ENCODE measurements at regions not wholly inside any gene's neighbourhood (a gene's known extent, or its start where the extent isn't known, plus 50 kb on each side); places are given as distances from the start of the nearest gene placed in this dataset.
"Not testable (repeated sequence)": the region's sequence is repeated elsewhere in the genome, so short reads cannot be mapped to it uniquely, and the experiment has no call there.

DNA sequence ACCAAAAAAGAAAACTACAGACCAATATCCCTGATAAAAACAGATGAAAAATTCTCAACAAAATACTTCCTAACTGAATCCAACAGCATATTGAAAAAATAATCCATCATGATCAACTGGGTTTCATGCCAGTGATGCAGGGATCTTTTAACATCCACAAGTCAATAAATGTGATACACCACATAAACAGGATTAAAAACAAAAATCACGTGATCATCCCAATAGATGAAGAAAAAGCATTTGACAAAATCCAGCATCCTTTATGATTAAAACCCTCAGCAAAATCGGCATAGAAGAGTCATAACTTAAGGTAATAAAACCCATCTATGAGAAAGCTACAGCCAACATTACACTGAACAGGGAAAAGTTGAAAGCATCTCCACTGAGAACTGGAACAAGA lies 107.5 kb downstream of the DCLK3 start:
- DNase-seq (ENCODE audit: low read depth) = no peak

DNA sequence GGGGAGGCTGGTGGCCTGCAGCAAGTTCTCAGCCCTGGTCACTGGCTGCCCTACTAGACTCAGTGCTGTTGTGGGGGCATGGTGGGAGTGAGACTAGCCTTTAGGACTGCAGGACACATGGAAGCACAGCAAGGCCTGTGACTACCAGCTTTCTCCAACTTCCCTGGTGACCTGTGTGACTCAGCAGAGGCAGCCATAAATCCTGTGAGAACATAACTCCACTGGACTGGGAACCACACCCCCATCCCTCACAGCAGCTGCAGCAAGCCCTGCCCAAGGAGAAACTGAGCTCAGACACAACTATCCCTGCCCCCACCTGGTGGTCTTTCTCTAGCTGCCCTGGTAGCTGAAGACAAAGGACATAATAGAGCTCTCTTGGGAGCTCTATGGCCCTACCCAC lies 111.3 kb downstream of the DCLK3 start:
- DNase-seq (ENCODE audit: low read depth) = peak; percentile 66

DNA sequence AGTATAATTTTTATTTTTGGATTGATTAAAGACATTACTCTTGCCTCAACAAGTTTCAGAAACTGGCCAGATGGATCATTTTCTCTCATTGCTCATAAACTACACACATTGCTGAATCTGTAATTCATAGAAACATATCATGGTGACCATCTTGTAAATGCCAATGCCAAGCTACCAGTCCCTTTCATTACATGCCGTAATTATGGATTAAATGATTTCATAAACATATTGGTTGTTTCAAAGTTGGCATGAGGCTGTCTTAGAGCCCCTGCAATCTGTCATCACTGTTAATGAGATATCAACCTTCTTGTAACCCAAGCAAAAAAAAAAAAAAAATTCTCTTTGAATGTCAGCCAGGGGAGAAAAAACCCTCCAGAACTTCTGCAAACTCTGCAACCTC lies 112.2 kb downstream of the DCLK3 start:
- DNase-seq (ENCODE audit: low read depth) = no peak

DNA sequence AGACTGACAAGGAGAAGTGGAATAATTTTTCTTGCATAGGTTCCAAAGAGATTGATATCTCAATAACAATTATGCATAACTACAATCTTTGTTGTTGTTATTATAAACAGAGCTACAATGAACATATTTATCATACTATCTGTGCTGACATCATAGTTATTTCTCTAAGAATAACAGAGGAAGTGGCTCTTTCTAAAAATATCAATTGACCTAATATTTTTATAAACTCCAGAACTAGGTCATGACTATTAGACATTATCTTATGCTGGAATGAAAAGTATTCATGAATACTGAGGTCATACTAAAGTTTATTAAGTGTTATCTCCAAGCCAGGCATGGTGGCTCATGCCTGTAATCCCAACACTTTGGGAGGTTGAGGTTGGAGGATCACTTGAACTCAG lies 114.1 kb downstream of the DCLK3 start:
- peak; percentile 25 for DNase-seq (ENCODE audit: low read depth)

DNA sequence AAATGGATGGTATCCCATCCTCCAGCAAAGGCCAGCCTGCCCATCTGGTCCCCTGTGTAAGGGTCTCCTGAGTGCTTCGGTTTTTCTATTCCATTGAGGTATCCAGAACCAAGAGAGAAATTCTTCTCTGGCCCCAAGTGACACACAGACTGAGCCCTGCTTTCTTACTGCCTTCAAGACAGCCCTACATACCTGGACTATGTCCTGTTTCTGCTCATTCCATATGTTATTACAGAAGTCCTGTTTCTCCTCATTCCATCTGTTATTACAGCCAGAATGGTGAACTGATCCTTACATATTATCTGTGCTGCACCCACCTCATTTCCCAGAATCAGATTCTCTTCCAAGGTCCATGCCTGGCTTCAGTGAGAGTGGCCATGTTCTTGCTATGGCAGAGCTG lies 115.2 kb downstream of the DCLK3 start:
- DNase-seq (ENCODE audit: low read depth) = no peak

DNA sequence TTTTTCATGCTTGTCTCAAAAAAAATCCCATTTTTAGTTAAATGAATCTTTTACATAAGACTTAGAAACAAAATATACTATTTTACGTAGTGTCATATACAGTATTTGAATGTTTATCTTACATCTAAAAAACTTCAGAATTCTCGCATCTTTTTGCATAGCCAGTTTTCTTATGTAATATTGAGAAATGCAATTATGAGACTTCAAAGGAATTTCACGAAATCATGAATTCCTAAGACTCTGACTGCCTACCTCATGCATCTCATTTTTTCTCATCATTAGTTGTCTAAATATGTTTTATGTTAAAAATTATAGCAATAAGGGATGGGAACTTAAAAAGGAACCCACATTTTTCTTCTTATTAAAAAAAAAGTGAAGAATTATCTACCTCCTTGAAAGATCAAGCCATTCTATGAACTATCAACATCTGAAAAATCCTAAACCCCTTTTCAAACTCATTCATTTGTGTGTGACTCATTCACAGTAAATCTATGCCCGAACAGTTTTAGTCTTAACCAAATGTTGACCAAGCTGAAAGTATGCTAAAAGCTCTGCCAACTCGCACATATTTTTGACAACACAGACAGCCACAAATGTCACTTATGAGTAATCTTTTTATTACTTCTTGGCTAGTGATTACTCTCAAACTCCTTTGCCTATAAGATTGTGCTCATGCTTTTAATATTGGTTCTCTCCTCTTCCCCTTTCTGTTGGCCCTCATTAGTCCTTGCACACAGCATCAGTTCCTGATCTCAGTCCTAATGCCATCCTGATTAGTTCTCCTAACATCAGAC lies 115.9 kb downstream of the DCLK3 start:
- peak; percentile 88 for DNase-seq (ENCODE audit: low read depth)

DNA sequence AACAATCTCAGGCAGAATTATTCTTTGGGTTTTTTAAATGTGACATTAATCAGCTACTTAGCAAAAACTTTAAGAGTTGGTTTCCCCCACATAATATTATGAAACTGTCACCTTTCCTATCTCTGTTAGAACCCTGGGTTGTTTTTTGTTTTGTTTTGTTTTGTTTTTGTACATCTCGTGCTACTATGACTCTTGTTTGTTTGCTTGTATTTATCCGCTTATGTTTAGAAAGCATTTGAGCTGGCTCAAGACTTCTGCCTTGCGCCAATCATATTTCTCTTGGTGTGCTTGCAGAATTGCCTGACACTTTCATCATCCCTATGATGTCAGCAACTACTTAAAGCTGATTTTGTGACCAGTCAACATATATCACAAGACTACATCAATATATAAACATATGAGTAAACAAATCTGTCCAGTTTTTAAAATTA lies 116.9 kb downstream of the DCLK3 start:
- DNase-seq (ENCODE audit: low read depth) = no peak

DNA sequence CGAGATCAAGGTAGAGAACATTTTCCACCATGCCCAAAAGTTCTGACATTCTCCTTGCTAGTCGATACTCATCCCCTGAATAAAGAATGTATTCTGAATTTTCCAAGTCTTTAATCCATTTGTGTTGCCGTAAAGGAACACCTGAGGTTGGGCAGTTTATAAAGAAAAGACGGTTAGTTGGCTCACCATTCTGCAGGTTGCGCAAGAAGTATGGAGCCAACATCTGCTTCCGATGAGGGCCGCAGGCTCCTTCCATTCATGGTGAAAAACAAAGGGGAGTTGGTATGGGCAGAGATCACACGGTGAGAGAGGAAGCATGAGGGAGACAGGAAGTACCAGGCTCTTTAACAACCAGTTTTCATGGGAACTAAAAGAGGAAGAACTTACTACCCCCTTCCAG lies 121.2 kb downstream of the DCLK3 start:
- no peak for DNase-seq (ENCODE audit: low read depth)

DNA sequence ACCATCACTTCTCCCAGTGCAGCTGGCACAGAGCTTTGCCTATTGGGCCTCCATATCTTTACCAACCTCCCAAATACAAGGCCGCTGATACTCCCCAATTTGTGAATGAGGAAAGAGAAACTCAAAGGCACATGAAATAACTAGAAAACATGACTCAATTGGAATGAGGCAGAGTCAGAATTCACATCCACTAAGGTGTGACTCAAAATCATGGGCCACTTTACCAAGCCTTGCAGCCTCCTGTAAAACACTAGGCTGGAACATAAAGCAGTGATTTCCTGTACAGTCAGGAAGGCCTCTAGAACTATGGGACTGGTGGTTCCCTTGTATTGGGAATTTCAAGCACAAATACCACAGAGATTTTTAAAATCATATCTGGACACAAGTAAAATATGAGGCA lies 128.6 kb downstream of the DCLK3 start:
- DNase-seq (ENCODE audit: low read depth) = no peak

DNA sequence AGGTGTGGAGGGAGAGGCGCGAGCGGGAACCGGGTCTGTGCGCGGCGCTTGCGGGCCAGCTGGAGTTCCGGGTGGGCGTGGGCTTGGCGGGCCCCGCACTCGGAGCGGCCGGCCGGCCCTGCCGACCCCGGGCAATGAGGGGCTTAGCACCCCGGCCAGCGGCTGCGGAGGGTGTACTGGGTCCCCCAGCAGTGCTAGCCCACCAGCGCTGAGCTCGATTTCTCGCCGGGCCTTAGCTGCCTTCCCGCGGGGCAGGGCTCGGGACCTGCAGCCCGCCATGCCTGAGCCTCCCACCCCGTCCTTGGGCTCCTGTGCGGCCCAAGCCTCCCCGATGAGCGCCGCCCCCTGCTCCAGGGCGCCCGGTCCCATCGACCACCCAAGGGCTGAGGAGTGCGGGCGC lies 130.5 kb downstream of the DCLK3 start:
- not testable (repeated sequence) for DNase-seq (ENCODE audit: low read depth)

DNA sequence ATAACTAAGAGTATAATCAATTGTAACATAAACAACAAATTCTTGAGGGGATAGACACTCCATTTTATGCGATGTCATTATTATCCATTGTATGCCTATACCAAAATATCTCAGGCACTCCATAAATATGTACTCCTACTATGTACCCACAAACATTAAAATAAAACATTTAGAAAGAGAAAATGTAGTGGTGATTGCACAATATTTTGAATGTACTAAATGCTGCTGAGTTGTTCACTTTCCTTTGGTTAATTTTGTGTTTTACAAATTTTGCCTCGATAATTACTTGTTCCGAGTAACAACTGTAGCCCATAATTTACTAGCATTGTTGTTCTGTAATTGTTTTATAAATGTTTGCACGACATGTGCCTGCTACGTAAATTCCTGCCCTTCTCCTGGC lies 131.3 kb downstream of the DCLK3 start:
- no peak for DNase-seq (ENCODE audit: low read depth)

DNA sequence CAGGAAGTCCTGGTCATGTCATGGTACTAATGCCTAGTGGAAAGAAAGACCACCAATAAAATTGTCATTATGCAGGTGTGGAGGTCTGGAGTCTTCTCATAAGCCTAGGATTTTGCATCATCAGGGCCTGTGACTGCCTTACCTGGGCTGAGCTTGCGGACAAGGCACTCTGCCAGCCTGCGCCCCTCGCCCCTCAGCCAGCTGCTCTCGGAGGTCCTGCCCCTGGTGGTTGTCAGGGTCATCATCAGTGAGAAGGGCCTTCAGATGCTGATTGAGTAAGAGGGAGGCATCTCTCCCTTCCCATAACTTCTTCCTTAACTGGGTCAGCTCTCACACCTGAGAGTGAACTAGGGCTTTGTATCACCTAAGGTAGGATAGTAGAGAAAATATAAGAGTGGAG lies 132.8 kb downstream of the DCLK3 start:
- no peak for DNase-seq (ENCODE audit: low read depth)

DNA sequence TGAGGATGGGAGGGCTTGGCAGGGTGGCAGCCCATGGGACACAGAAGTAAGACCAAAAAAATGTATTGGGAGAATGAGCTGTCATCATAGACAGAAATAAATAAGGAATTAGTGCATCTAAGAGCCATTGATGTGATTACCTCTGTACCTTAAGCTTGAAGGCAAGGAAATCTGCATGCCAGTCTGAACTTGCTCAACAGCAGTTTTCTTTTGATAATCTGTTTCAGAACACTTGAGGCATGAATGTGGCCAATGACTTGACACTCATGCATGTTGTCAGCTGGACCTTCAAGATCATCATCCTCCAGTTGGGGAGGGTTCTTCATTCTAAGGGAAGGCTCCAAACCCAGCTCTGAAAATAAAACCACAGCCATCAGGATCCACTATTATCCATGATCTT lies 148.5 kb downstream of the DCLK3 start:
- DNase-seq (ENCODE audit: low read depth) = no peak

DNA sequence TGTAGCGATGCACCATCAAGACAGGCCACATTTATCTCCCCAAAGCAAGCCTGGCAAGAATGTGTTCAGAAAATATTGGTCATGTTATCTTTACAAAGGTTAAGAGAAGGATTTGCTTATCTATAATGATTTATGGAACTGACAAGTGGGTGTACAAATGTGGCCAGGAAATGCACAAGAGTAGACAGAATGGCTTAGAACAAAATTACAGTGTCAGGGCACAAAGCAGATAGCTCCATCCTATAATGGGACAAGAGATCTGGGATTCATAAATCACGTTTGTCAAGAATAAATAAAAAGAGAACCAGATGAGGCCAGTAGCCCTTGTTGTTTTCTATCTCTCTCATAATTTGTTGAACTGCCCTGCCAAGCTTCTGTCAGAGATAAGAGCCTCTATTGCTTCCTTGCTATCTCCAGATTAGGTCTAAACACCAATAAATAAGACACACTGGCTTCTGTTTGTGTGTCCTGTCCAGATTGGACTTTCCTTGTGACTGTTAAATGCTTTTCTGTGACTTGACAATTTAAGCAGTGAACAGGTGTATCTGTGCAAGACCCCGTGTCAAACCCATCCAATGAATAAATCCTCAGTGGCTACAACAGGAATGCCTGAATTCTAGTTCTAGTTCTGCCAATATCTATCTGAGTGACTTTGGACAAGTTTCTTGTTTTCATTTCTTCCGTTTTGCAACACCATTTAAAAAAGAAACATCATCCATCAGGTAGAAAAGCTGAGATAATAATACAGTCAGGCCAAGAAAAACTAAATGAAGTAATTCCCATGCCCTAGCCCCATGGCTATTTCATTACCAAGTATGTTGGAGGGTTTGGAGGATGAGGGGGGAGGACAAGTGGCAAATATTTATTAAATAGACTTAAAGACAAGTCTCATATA lies 157.2 kb downstream of the DCLK3 start:
- DNase-seq (ENCODE audit: low read depth) = no peak

DNA sequence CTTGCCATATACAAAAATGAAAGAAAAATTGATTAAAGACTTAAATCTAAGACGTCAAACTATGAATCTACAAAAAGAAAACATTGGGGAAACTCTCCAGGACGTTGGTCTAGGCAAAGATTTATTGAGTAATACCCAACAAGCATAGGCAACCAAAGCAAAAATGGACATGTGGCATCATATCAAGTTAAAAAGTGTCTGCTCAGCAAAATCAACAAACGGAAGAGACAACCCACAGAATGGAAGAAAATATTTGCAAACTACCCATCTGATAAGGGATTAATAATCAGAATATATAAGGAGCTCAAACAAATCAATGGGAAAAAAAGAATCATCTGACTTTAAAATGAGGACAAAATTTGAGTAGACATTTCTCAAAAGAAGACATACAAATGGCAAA lies 160.9 kb downstream of the DCLK3 start:
- no peak for DNase-seq (ENCODE audit: low read depth)

DNA sequence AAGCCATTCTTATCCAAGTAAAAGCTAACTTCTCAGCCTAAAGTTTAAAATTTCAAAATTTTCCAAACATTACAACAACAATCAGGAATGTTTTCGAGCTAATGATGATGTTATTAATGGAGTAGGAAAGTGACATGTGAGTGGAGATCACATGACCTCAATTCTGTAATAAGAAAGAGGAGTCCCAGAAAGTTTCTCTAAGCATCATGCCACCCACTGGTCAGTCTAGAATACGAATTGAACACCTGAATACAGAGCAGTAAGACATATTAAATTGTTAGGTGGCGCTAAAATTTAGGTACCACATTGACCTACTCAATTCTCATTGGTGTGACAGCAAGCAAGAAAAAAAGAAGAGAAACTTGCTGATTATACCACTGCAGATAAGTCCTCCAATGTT lies 163.9 kb downstream of the DCLK3 start:
- DNase-seq (ENCODE audit: low read depth) = no peak

Data from LHCN-M2 (cell line).